ENCODE measurements at regions not wholly inside any gene's neighbourhood (a gene's known extent, or its start where the extent isn't known, plus 50 kb on each side); places are given as distances from the start of the nearest gene placed in this dataset.

DNA sequence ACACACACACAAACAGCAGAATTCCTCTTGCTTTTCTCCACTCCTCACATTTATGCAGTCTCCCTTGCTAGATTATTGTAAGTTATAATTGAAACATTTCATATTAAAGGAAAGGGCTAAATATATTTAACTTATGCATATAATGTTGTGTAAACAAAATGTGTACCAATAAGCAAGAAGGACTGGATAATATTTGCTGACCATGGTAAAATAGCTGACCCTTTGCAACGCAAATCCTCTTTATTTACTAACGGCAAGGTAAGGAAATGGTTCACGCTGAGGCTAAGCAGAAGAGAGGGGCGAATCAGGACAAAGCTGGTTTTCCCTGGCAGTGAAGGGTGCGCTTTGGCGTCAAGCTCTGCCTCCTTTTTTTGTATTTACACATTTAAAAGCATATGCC is 154.2 kb upstream of the IRX4 start:
- in situ Hi-C loops (cut with HindIII; ENCODE audit: low sequenced_read_pairs) = no loop called here
- TF ChIP-seq, protein P1, sequence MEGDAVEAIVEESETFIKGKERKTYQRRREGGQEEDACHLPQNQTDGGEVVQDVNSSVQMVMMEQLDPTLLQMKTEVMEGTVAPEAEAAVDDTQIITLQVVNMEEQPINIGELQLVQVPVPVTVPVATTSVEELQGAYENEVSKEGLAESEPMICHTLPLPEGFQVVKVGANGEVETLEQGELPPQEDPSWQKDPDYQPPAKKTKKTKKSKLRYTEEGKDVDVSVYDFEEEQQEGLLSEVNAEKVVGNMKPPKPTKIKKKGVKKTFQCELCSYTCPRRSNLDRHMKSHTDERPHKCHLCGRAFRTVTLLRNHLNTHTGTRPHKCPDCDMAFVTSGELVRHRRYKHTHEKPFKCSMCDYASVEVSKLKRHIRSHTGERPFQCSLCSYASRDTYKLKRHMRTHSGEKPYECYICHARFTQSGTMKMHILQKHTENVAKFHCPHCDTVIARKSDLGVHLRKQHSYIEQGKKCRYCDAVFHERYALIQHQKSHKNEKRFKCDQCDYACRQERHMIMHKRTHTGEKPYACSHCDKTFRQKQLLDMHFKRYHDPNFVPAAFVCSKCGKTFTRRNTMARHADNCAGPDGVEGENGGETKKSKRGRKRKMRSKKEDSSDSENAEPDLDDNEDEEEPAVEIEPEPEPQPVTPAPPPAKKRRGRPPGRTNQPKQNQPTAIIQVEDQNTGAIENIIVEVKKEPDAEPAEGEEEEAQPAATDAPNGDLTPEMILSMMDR (IDR thresholded peaks at IDR 0.05; ENCODE audit: low read depth, low read length) = no peak
- no peak overlapping the region for H3K4me3 ChIP-seq (ENCODE audit: low read depth, low read length)
- no peak for DNase-seq (ENCODE audit: low read depth, low spot score)

- no peak for DNase-seq (ENCODE audit: low read depth, low spot score)
- in situ Hi-C loops (cut with HindIII; ENCODE audit: low sequenced_read_pairs) = no loop called here
- TF ChIP-seq, protein P1 (IDR thresholded peaks at IDR 0.05; ENCODE audit: low read depth, low read length) = no peak
- H3K4me3 ChIP-seq (ENCODE audit: low read depth, low read length) = no peak overlapping the region
Observed at GRCh38 chr5:2032432-2032831, 149.7 kb upstream of the IRX4 start.

GRCh38 chr5:2031581-2031980 is 148.9 kb upstream of the IRX4 start:
- TF ChIP-seq, protein P1 (IDR thresholded peaks at IDR 0.05; ENCODE audit: low read depth, low read length) = no peak
- no peak overlapping the region for H3K4me3 ChIP-seq (ENCODE audit: low read depth, low read length)
- DNase-seq (ENCODE audit: low read depth, low spot score) = no peak
- in situ Hi-C loops (cut with HindIII; ENCODE audit: low sequenced_read_pairs) = no loop called here

- no peak overlapping the region for H3K4me3 ChIP-seq (ENCODE audit: low read depth, low read length)
- TF ChIP-seq, protein P1 (IDR thresholded peaks at IDR 0.05; ENCODE audit: low read depth, low read length) = no peak
- DNase-seq (ENCODE audit: low read depth, low spot score) = no peak
- in situ Hi-C loops (cut with HindIII; ENCODE audit: low sequenced_read_pairs) = no loop called here
Observed at GRCh38 chr5:2030131-2030530, 147.4 kb upstream of the IRX4 start.

- H3K4me3 ChIP-seq (ENCODE audit: low read depth, low read length) = no peak overlapping the region
- in situ Hi-C loops (cut with HindIII; ENCODE audit: low sequenced_read_pairs) = no loop called here
- DNase-seq (ENCODE audit: low read depth, low spot score) = no peak
- TF ChIP-seq, protein P1 (IDR thresholded peaks at IDR 0.05; ENCODE audit: low read depth, low read length) = no peak
Observed at GRCh38 chr5:2029206-2029605, 146.5 kb upstream of the IRX4 start.

DNA sequence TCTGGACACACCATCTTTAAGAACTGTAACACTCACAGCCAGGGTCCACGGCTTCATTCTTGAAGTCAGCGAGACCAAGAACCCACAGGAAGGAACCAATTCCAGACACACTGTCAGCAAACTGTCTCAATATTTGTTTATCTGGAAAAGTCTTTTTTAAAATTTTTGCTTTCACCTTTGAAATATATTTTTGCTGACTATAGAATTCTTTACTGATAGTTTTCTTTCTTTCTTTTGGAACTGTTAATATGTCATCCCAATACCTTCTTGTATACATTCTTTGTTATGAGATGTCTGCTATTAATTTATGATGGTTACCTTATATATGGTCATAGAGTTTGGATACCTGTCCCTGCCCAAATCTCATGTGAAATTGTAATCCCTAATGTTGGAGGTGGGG is 145.1 kb upstream of the IRX4 start:
- DNase-seq (ENCODE audit: low read depth, low spot score) = no peak
- TF ChIP-seq, protein P1 (IDR thresholded peaks at IDR 0.05; ENCODE audit: low read depth, low read length) = no peak
- in situ Hi-C loops (cut with HindIII; ENCODE audit: low sequenced_read_pairs) = no loop called here
- H3K4me3 ChIP-seq (ENCODE audit: low read depth, low read length) = no peak overlapping the region

Data from astrocyte of the spinal cord (primary cell).